Transverse colon (tissue), 4 donors: ENCODE measurements at regions not wholly inside any gene's neighbourhood (a gene's known extent, or its start where the extent isn't known, plus 50 kb on each side); places are given as distances from the start of the nearest gene placed in this dataset.

Experiments used
- CTCF ChIP-seq, 5 experiments: fragments of 200-600 bp in 3 of 5; fragments of 450-650 bp in 2 of 5; sonication (generic) in 3 of 5; IDR thresholded peaks; 1 replicate in 2 of 5; 2 replicates in 3 of 5; pipeline ENCODE4 v1.5.1; 2016 to 2017; ENCODE audit warnings: antibody characterized with exemption in 5 of 5, inconsistent platforms in 3 of 5, mild to moderate bottlenecking in 2 of 5, moderate library complexity in 1 of 5
- EP300 ChIP-seq: sonication (generic); formaldehyde crosslinking; IDR thresholded peaks from one replicate; pipeline ENCODE4 v1.6.1; 2017; ENCODE audit warnings: antibody characterized with exemption, low read depth
- POLR2AphosphoS5 ChIP-seq, 3 donors: sonication (generic); formaldehyde crosslinking; IDR thresholded peaks; one replicate each; pipeline ENCODE4 v1.6.1; 2016; ENCODE audit warnings: antibody characterized with exemption in 3 of 3

- TF ChIP-seq CTCF (IDR thresholded peaks at IDR 0.05) = no peak
- TF ChIP-seq POLR2AphosphoS5 (IDR thresholded peaks at IDR 0.05) = no peak
- no peak for TF ChIP-seq EP300
Observed at GRCh38 chr7:49111706-49112105, 187.4 kb downstream of the CDC14C start.
